ENCODE measurements at regions not wholly inside any gene's neighbourhood (a gene's known extent, or its start where the extent isn't known, plus 50 kb on each side); places are given as distances from the start of the nearest gene placed in this dataset.
"Not testable (repeated sequence)": the region's sequence is repeated elsewhere in the genome, so short reads cannot be mapped to it uniquely, and the experiment has no call there.

DNA sequence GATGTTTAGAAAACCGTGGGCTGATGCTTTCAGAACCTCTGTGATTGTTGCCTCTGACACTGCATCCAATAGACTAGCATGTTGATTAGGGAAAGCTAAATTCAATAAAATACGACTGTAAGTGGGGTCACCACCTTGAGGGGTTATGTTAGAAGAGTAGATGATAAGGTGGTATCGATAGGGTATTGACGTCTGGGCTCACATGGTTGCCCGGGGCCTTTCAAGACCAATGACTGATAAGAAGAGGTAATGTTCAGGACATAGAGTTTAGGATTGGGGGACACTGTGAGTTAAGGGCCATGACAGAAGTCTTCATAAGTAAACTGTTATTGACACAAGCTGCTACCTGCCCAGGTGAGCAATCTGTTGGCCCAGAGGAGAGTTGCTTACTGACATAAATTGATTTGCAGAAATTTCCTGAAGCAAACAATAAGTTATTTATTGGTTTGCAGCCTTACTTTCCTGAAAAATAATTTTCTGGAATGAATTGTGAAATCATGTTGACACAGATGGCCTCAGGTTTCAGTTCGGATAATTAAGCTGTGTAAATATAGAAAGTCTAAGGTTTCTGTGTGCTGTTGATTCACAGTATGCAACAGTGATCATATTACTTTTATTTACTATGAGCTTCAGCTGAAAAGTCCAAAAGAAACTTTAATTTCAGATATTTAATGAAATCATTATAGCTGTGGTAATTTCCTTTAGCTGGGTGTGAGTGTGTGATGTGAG is 289.9 kb upstream of the PRSS16 start:
- not testable (repeated sequence) for DNase-seq

DNA sequence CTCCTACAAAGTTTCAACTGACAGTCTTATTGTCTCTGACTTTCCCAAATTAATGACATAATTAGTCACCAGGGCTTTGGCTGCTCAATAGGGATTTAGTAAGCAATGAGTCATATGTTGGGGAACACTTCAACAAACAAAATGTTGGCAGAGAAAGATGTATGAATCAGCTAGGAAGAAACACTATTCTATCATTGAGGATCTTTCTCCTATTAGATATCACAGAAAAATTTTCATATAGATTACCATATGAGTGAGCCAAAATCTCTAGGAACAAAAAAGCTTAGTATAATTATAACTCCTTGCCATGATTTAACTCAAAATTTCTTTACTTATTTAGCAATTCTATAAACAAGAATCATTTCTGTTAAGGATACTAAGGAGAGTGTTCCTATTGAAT is 286.3 kb upstream of the PRSS16 start:
- DNase-seq, result not testable (repeated sequence)

DNA sequence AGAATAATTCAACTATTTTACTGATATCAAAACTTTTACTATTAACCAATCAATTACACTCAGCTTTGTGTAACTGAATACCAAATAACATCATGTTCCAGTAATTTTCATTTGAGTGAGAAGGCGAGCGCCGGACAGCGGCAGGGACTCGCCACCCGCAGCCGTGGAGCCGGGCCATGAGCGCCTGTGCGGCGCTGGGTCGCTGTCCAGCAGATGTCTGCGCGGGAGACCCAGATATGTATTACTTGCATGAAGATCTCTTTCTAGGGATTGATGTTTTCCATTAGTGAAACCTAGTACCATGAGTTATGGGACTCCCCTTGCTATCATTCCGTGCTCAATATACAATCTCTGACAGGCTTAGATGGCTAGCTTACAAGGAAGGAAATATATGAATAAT is 245.1 kb upstream of the PRSS16 start:
- no peak for DNase-seq

DNA sequence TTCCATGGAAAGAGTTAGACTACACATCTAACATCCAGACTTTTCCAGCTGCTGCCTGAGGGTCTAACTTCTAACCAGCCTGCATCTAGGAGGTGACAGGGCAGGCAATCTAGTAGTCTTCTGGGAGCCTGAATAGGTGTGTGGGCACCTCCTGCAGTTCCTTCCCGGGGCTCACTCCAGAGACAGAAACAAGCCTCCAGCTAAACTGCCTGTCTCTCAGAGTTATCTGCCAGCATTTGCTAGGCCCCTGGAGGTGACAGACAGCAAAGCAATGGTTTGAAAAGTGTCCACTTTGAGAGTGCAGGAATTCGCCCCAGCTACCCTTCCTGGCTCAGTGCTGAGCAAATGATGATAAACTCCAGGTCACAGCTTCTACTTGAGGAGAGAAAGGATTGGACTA is 240.5 kb upstream of the PRSS16 start:
- DNase-seq, result no peak

DNA sequence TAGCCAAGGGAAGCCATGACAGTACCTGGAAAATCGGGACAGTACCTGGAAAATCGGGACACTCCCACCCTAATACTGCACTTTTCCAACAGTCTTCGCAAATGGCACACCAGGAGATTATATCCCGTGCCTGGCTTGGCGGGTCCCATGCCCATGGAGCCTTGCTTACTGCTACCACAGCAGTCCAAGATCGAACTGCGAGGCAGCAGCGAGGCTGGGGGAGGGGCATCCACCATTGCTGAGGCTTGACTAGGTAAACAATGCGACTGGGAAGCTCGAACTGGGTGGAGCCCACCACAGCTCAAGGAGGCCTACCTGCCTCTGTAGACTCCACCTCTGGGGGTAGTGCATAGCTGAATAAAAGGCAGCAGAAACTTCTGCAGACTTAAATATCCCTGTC is 238.9 kb upstream of the PRSS16 start:
- DNase-seq, result not testable (repeated sequence)

DNA sequence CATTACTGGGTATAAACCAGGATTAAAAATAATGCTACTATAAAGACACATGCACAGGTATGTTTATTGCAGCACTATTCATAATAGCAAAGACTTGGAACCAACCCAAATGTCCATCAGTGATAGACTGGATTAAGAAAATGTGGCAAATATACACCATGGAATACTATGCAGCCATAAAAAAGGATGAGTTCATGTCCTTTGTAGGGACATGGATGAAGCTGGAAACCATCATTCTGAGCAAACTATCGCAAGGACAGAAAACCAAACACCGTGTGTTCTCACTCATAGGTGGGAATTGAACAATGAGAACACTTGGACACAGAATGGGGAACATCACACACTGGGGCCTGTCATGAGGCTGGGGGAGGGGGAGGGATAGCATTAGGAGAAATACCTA is 233.4 kb upstream of the PRSS16 start:
- DNase-seq, result not testable (repeated sequence)

DNA sequence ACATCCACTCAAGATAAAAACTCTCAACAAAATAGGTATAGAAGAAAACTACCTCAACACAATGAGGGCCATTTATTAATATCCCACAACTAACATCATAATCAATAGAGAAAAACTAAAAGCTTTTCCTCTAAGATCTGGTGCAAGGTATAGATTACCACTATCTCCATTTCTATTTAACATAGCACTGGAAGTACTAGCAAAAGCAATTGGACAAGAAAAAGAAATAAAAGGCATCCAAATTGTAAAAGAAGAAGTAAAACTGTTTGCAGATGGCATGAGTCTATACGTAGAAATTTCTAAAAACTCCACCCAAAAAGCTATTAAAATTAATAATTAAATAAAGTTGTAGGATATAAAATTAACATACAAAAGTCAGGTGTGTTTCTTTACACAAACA is 230.8 kb upstream of the PRSS16 start:
- DNase-seq, result no peak

DNA sequence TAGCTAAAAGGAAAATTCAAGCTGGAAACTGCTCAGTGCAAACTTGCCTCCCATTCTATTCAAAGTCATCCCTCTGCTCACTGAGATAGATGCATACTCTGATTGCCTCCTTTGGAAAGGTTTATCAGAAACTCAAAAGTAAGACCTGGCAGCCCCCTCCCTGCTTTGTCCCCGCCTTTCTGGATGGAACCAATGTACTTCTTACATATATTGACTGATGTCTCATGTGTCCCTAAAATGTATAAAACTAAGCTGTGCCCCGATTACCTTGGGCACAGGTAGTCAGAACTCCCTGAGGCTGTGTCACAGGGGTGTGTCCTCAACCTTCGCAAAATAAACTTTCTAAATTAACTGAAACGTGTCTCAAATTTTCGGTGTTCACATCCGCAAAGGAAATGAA is 229.1 kb upstream of the PRSS16 start:
- not testable (repeated sequence) for DNase-seq

DNA sequence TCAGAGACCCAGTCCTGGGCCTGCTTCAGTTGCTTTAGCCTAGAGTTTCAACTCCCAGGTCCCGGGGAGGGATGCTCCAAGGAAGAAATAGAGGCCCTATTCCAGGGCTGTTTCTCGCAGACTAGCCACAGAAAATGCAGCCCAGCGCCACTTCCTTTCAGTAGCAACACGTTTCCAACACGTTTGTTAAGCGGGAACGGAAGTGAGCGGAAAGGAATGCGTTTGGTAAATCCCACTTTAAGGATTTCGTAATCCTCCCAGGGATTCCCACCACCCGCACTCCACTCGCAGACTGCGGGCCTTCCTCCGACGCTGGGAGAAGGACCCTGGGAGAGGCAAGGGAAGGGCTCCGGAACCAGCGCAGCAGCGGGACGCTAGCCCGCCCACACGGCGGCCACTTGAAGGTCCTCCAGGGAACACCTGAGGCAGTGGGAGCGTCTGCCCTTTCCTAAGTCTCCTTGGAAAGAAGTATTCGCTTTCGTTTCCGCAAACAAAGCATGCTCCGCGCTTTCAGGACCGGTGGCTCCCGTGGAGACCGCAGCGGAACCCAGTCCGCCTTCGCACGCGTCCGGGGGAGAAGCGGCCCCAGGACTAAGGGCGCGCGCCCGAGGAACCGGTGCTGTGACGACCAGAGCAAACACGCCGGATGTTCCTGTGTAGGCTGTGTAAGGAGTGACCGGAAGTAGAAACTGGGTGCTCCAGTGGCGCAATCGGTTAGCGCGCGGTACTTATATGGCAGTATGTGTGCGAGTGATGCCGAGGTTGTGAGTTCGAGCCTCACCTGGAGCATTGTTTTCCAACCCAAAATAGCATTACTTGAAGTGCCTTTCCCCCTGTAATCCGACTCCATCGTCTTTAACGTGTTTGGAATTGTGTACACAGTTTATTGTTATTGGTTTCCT is 227.6 kb upstream of the PRSS16 start:
- peak; percentile 40 for DNase-seq

DNA sequence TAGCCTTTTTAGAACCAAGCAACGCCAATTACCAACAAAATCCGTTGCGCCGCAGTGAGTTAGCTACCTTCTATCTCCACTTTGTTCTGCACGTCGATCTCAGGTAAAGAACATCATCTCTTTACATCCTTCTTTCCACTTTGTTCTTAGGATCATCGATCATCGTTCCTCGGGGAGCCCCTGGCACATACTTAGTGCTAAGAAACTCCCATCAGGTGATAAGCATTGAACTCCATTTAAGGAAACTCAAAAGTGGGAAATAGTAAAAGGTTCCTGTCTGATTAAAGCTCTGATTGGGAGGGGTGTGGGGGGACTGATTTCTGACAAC is 227.0 kb upstream of the PRSS16 start:
- DNase-seq, result no peak

DNA sequence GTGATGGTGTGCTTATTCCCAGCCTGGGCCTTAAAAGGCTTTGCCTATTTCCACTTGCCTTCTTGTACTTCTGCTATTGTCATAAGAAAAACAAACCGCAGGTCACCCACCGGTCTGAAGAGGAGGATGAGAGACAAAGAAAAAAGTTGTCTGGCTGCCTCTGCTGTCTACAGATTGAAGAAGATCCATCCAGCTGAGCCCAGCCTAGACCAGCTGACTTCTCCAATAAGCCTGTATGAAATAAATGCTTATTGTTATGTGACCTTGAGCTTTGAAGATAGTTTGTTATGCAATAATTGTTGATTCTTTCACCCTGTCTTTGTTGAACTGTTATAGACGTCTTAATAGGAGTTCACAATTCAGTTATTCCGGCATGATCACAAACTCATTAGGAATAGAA is 223.8 kb upstream of the PRSS16 start:
- no peak for DNase-seq

DNA sequence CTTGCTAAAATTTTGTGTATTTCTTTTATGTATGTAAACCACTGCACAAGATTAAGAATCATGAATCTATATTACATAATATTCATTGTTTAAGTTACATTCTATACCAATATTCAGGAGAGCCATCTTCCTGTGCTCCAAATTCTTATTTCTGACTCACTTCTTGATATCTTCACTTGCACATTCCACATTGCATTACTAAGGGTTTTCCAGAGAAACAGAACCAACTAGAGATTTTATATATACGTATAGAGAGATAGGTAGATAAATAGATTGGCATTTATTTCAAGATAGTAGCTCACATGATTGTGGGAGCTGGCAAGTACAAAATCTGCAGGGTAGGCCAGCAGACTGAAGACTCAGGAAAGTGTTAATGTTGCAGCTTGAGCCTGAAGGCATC is 222.2 kb upstream of the PRSS16 start:
- DNase-seq, result no peak

DNA sequence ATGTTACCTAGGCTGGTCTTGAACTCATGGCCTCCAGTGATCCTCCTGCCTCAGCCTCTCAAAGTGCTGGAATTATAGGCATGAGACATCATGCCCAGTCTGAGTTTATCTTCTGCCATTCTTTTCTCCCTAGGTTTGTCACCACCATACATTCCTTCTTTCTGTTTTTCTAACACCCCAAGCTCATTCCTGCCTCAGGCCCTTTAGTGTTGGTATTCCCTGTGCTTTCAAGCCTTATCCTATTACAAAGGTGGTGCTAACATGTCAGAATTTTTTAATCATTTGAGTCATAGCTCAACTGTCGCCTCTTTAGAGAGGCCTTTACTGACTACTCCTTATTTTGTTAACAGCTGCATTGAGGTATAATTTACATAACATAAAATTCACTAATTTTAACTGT is 221.1 kb upstream of the PRSS16 start:
- DNase-seq, result no peak

DNA sequence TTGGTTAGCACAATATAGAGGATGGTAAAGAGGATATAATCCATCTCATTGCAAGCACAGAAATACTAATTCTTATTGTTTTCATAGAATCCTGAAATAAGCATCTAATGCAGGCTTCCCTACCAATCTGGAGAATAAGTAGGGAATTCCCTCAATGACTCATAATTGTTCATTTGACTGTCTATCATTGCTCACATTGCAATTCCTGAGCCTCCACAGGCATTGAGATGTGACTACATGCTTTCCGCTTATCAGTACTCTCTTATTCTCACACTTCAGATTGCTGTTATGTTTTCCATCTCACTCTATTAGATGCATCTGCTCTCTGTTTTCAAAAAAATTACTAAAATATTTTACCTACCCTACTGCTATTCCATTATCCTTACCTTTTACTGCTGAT is 216.2 kb upstream of the PRSS16 start:
- DNase-seq, result no peak

DNA sequence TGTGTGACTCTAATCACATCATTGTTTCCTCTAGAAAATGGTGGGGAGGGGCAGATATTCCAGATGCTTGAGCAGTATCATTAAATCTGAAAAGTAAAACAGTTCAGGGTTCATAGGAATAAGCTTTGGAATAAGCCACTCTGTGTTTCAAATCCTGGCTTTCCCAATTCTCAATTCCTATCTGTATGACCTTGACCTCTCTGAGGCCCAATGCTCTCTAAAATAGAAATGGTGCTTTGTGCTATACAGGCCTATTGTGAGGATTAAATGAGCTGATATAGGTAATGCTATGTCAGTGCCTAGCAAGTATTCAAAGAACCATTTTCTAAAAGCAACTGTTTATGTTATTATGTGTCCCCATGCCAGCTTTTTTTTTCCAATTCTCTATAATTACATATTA is 209.0 kb upstream of the PRSS16 start:
- no peak for DNase-seq

DNA sequence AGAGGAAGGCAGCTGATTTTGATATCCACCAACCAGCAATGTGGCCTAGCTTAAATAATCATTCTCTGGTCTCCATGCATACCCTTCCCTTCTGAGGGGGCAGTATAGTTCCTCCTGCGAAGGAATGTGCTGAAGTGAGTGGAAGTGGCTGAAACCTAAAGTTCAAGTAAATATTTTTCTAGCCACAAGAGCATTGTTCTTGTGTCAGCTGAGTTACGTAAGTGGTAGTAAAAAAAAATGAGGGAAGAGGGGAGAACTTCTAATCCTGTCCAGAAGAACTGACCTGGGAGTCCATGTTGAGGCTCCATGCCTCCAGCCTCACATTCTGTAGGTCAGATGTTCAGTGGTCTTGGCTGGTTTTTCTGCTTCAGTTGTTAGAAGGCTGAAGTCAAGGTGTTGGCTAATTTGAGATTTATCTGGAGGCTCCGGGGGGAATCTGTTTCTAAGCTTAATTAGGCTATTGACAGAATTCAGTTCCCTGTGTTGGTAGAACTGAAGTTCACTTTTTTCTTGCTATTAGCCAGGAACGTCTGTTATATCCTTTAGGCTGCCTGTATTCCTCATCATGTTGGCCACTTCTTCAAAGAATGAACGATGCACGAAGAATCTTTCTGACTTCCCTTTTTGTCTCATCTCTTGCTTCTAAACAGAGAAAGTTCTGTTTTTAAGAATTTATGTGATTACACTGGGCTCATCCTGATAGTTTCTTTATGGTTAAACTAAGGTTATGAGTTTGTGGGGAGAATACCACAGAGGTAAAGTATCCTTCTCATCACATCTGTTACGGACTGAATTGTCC is 207.1 kb upstream of the PRSS16 start:
- no peak for DNase-seq

DNA sequence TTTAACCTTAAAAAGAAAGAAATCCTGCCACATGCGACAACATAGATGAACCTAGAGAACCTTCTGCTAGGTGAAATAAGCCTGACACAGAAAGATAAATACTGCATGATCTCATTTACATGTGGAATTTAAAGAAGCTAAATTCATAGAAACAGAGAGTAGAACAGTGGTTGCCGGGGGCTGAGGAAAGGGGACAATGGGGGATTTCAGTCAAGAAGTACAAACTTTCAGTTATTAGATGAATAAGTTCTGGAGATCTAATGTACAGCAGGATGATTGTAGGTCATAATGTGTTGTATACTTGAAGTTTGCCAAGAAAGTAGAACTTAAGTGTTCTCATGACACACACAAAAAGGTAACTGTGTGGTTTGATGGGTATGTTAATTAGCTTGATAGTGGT is 204.3 kb upstream of the PRSS16 start:
- no peak for DNase-seq

DNA sequence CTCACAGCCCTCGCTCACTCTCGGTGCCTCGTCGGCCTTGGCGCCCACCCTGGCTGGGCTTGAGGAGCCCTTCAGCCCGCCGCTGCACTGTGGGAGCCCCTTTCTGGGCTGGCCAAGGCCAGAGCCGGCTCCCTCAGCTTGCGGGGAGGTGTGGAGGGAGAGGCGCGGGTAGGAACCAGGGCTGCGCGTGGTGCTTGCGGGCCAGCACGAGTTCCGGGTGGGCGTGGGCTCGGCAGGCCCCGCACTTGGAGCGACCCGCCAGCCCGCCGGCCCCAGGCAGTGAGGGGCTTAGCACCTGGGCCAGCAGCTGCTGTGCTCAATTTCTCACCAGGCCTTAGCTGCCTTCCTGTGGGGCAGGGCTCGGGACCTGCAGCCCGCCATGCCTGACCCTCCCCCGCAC is 202.4 kb upstream of the PRSS16 start:
- DNase-seq, result not testable (repeated sequence)

DNA sequence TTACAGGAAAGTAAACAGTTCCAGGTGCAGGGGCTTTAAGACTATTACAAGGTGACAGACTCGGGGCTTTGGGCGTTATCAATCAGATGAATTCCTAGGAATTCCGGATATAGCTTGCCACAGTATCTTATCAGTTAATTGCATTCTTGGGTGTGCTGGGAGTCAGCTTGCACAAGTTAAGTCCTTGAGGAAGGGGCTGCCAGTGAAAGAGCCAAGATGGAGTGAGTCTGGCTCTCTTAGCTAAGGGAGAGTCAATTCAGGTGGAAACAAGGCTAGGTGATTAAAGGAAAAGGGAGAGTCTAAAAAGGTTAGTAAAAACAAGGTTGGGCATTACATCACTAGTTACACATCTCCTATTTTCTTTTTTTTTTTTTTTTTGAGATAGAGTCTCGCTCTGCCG is 199.8 kb upstream of the PRSS16 start:
- DNase-seq, result not testable (repeated sequence)

DNA sequence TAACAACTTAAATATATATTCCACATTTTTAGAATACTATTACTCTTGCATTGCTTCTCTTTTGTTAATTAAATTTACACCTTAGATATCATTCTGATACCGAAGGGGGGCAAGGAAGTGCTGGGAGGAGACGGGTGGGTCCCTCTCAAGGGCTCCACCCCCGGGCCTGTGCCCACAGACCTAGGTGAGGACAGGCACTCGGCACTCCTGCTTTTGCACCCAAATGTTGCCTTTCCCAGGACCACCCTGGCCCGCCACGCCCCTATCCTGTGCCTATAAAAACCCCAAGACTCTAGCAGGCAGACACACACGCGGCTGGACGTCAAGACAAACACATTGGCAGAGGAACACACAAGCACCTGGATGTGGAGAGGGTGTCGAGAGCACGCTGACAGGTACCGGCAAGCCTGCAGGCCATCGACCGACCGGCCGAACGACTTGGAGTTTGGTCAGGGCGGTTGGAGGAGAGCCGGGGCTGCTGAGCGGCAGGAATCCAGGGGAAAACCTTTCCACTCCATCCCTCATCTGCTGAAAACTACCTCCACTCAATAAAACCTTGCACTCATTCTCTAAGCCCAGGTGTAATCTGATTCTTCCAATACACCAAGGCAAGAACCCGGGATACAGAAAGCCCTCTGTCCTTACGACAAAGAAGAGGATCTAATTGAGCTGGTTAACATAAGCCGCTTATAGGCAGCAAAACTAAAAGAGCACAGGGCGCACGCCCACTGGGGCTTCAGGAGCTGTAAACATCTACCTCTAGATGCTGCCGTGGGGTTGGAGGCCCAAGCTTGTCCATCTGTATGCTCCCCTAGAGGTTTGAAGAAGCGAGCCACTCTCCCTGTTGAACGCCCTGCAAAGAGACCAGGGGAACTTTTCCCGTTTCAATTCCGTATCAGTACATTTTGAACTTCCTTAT is 197.4 kb upstream of the PRSS16 start:
- DNase-seq, result no peak

DNA sequence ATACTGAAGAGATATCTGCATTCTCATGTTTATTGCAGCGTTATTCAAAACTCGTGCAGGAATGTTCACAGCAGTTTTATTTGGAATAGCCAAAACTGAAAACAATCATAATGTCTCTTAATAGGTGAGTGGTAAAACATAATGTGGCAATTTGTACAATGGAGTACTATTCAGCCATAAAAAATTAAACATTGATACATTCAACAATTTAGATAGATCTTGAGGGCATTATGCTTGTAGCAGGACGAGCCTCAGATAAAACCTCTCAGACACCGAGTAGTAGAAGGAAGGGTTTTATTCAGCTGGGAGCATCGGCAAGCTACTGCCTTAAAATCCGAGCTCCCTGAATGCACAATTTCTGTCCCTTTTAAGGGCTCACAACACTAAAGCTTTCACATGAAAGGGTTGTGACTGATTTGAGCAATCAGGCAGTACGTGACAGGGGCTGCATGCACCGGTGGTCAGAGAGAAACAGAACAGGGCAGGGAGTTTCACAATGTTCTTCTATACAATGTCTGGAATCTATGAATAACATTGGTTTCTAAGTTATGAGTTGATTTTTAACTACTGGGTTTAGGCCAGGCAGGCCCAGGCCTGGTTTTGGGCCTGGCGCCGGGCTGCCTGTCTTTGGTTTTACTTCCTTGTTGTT is 195.3 kb upstream of the PRSS16 start:
- not testable (repeated sequence) for DNase-seq

DNA sequence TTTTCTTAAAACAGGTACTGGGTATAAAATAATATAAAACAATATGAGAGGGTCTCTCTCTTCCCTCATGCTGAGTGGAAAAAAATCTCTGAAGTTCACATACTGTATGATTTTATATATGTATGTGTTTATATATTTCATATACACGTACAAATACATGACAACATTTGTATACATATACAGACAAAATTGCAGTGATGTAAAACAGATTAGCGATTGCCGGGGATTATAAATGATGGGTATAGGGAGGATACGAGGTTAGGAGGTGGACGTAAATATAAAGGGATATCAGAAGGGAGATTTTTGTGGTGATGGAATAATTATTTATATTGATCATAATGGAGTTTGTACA is 194.8 kb upstream of the PRSS16 start:
- no peak for DNase-seq
